ENCODE measurements at regions not wholly inside any gene's neighbourhood (a gene's known extent, or its start where the extent isn't known, plus 50 kb on each side); places are given as distances from the start of the nearest gene placed in this dataset.

- DNase-seq (ENCODE audit: low read depth in 2 of 2) = no peak
Measured at GRCh38 chr5:8981496-8981895, 564.4 kb downstream of the SEMA5A start.

DNA sequence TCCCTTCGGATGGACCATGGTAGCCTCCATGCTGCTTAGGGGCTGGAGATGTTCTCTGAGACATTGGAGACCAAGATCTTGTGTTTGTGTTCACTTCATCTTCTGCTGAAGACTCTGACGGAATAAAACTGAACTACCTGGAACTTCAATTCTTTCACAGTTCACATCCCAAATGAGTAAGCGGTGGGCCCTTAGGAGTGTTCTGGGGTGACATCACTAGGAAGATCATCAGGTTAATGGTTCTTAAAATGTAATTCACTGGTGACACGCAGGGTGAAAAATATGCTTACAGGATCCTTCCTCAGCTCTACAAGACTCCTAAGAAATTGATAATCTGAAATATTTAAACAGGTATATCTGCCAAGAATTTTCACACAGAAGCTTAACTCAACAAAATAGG lies 561.5 kb downstream of the SEMA5A start:
- DNase-seq (ENCODE audit: low read depth in 2 of 2) = no peak
